K562 (cell line): ENCODE measurements at regions not wholly inside any gene's neighbourhood (a gene's known extent, or its start where the extent isn't known, plus 50 kb on each side); places are given as distances from the start of the nearest gene placed in this dataset.

Source experiments
- CTBP1 ChIP-seq: fragments of 450-650 bp; IDR thresholded peaks from 2 replicates; pipeline ENCODE4 v1.6.1; 2016; ENCODE audit warnings: borderline replicate concordance
- GATAD2A ChIP-seq: fragments of 450-650 bp; IDR thresholded peaks from 2 replicates; pipeline ENCODE4 v1.6.1; 2017
- HMGN3 ChIP-seq: IDR thresholded peaks from 2 replicates; pipeline ENCODE4 v1.6.1; 2011; ENCODE audit warnings: borderline replicate concordance, low read depth, mild to moderate bottlenecking, mixed read lengths, low read length; ENCODE audit not compliant: insufficient read length; ENCODE audit errors: extremely low read depth
- NR2C2 ChIP-seq, 2 experiments: fragments of 200-800 bp in 1 of 2; sonication (Bioruptor generic) in 1 of 2; sonication (generic) in 1 of 2; formaldehyde crosslinking in 1 of 2; IDR thresholded peaks; 2 replicates each; pipeline versions ENCODE4 v1.6.1 to v1.8.0; 2016 to 2022; ENCODE audit warnings: mild to moderate bottlenecking in 1 of 2, missing compliant biosample characterization in 1 of 2, missing genetic modification characterization in 1 of 2, missing genetic modification reagents in 1 of 2
- SMAD3 ChIP-seq: fragments of 450-650 bp; formaldehyde crosslinking; conservative IDR thresholded peaks from 2 replicates; pipeline ENCODE4 v1.4.0; 2020; ENCODE audit warnings: mild to moderate bottlenecking
- SRSF1 ChIP-seq: fragments of 200-400 bp; formaldehyde crosslinking; IDR thresholded peaks from 2 replicates; pipeline ENCODE4 v1.6.1; 2017; ENCODE audit warnings: mild to moderate bottlenecking, low read depth, low read length, moderate library complexity
- TF ChIP-seq, protein P1 (sequence below): fragments of 450-650 bp; IDR thresholded peaks from one replicate; pipeline ENCODE4 v1.6.1; 2018; ENCODE audit warnings: mild to moderate bottlenecking, moderate library complexity; ENCODE audit not compliant: partially characterized antibody
- TF ChIP-seq, protein P2 (sequence below): sonication (generic); formaldehyde crosslinking; IDR thresholded peaks from 2 replicates; pipeline ENCODE4 v1.8.1; 2023; ENCODE audit warnings: missing genetic modification reagents, mild to moderate bottlenecking, borderline replicate concordance
- TF ChIP-seq, protein P3 (sequence below): fragments of 250-450 bp; sonication (Bioruptor Pico); IDR thresholded peaks from 2 replicates; pipeline ENCODE4 v1.9.0; 2021; ENCODE audit warnings: mild to moderate bottlenecking, inconsistent platforms

DNA sequence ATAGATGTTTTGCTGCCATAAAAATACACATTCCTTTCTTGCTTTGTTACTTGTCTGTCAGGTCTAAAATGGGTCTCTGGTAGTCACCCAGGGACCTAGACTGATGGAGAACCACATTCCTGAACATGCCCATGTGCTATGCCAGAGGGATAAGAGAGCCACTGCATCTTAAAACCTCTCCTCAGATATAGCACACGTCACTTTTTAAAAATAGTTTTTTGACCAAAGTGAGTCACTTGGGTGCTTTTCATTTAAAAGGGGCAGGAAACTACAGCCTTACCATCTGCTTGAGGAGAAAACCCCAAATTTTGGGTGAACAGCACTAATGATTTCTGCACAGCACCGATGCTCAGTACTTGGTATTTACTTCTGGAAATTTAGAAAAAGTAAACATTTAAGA, 197.8 kb downstream of the OGFRL1 start (continued):
- TF ChIP-seq, protein P1, sequence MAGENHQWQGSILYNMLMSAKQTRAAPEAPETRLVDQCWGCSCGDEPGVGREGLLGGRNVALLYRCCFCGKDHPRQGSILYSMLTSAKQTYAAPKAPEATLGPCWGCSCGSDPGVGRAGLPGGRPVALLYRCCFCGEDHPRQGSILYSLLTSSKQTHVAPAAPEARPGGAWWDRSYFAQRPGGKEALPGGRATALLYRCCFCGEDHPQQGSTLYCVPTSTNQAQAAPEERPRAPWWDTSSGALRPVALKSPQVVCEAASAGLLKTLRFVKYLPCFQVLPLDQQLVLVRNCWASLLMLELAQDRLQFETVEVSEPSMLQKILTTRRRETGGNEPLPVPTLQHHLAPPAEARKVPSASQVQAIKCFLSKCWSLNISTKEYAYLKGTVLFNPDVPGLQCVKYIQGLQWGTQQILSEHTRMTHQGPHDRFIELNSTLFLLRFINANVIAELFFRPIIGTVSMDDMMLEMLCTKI = no peak
- TF ChIP-seq, protein P2, sequence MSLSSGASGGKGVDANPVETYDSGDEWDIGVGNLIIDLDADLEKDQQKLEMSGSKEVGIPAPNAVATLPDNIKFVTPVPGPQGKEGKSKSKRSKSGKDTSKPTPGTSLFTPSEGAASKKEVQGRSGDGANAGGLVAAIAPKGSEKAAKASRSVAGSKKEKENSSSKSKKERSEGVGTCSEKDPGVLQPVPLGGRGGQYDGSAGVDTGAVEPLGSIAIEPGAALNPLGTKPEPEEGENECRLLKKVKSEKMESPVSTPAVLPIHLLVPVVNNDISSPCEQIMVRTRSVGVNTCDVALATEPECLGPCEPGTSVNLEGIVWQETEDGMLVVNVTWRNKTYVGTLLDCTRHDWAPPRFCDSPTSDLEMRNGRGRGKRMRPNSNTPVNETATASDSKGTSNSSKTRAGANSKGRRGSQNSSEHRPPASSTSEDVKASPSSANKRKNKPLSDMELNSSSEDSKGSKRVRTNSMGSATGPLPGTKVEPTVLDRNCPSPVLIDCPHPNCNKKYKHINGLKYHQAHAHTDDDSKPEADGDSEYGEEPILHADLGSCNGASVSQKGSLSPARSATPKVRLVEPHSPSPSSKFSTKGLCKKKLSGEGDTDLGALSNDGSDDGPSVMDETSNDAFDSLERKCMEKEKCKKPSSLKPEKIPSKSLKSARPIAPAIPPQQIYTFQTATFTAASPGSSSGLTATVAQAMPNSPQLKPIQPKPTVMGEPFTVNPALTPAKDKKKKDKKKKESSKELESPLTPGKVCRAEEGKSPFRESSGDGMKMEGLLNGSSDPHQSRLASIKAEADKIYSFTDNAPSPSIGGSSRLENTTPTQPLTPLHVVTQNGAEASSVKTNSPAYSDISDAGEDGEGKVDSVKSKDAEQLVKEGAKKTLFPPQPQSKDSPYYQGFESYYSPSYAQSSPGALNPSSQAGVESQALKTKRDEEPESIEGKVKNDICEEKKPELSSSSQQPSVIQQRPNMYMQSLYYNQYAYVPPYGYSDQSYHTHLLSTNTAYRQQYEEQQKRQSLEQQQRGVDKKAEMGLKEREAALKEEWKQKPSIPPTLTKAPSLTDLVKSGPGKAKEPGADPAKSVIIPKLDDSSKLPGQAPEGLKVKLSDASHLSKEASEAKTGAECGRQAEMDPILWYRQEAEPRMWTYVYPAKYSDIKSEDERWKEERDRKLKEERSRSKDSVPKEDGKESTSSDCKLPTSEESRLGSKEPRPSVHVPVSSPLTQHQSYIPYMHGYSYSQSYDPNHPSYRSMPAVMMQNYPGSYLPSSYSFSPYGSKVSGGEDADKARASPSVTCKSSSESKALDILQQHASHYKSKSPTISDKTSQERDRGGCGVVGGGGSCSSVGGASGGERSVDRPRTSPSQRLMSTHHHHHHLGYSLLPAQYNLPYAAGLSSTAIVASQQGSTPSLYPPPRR (CRISPR knock-in tag) = no peak
- TF ChIP-seq HMGN3 (no peak), CTBP1 (no peak), SRSF1 (no peak), SMAD3 (CRISPR knock-in tag) (no peak), NR2C2 (CRISPR knock-in tag; IDR thresholded peaks at IDR 0.05) (no peak), NR2C2 (tag; IDR thresholded peaks at IDR 0.05) (no peak), GATAD2A (no peak)
- TF ChIP-seq, protein P3, sequence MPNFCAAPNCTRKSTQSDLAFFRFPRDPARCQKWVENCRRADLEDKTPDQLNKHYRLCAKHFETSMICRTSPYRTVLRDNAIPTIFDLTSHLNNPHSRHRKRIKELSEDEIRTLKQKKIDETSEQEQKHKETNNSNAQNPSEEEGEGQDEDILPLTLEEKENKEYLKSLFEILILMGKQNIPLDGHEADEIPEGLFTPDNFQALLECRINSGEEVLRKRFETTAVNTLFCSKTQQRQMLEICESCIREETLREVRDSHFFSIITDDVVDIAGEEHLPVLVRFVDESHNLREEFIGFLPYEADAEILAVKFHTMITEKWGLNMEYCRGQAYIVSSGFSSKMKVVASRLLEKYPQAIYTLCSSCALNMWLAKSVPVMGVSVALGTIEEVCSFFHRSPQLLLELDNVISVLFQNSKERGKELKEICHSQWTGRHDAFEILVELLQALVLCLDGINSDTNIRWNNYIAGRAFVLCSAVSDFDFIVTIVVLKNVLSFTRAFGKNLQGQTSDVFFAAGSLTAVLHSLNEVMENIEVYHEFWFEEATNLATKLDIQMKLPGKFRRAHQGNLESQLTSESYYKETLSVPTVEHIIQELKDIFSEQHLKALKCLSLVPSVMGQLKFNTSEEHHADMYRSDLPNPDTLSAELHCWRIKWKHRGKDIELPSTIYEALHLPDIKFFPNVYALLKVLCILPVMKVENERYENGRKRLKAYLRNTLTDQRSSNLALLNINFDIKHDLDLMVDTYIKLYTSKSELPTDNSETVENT (CRISPR knock-in tag) = no peak
